WTC11 (cell line): ENCODE measurements at regions not wholly inside any gene's neighbourhood (a gene's known extent, or its start where the extent isn't known, plus 50 kb on each side); places are given as distances from the start of the nearest gene placed in this dataset.

ENCODE experiments used
- ATAC-seq: fragments of 200-7000 bp; cut with Tn5 transposase; 2 replicates; pipeline ENCODE4 v1.10.0; 2021; ENCODE audit warnings: mild to moderate bottlenecking, moderate library complexity
- CTCF ChIA-PET: fragments of 300-600 bp; sonication (Branson Sonifier 250); formaldehyde crosslinking; loops from one replicate; lab custom pipeline; 2021; ENCODE audit warnings: antibody characterized with exemption; lab: Charles Lee
- POLR2A ChIA-PET: fragments of 350-600 bp; sonication (Branson Sonifier 250); formaldehyde crosslinking; loops from one replicate; lab custom pipeline; 2021; ENCODE audit warnings: antibody characterized with exemption; lab: Charles Lee
- DNase-seq: peaks from one replicate; pipeline ENCODE4 v3.0.0; 2021; ENCODE audit warnings: low spot score
- H3K27ac Mint-ChIP-seq: 2 replicates; pipeline ENCODE4 v1.8.0; 2021; ENCODE audit warnings: mixed read lengths
- H3K27me3 Mint-ChIP-seq: 2 replicates; pipeline ENCODE4 v1.8.0; 2021; ENCODE audit warnings: low read depth, mild to moderate bottlenecking, moderate library complexity, mixed read lengths
- H3K36me3 Mint-ChIP-seq: 2 replicates; pipeline ENCODE4 v1.8.0; 2021; ENCODE audit warnings: mixed read lengths
- H3K4me1 Mint-ChIP-seq: 2 replicates; pipeline ENCODE4 v1.8.0; 2022; ENCODE audit warnings: mixed read lengths
- H3K4me3 Mint-ChIP-seq: 2 replicates; pipeline ENCODE4 v1.8.0; 2021; ENCODE audit warnings: mild to moderate bottlenecking, moderate library complexity, mixed read lengths
- H3K9me3 Mint-ChIP-seq: 2 replicates; pipeline ENCODE4 v1.8.0; 2021; ENCODE audit warnings: mixed read lengths
- AFF4 ChIP-seq: sonication (generic); formaldehyde crosslinking; IDR thresholded peaks from 2 replicates; pipeline ENCODE4 v1.8.1; 2023; ENCODE audit warnings: mild to moderate bottlenecking, missing genetic modification reagents, borderline replicate concordance
- E2F1 ChIP-seq: sonication (generic); formaldehyde crosslinking; IDR thresholded peaks from 2 replicates; pipeline ENCODE4 v1.8.0; 2022; ENCODE audit warnings: mild to moderate bottlenecking, missing genetic modification reagents
- E2F4 ChIP-seq: sonication (generic); formaldehyde crosslinking; IDR thresholded peaks from 2 replicates; pipeline ENCODE4 v1.8.1; 2022; ENCODE audit warnings: low read depth, mild to moderate bottlenecking, moderate library complexity, missing genetic modification reagents, borderline replicate concordance
- ELF4 ChIP-seq: sonication (generic); formaldehyde crosslinking; IDR thresholded peaks from 2 replicates; pipeline ENCODE4 v1.8.1; 2022; ENCODE audit warnings: low read depth, mild to moderate bottlenecking, moderate library complexity, missing genetic modification reagents
- FOXJ3 ChIP-seq: sonication (generic); formaldehyde crosslinking; IDR thresholded peaks from 2 replicates; pipeline ENCODE4 v1.9.0; 2021; ENCODE audit warnings: missing genetic modification reagents, mild to moderate bottlenecking, borderline replicate concordance
- FOXK1 ChIP-seq: sonication (generic); formaldehyde crosslinking; IDR thresholded peaks from 2 replicates; pipeline ENCODE4 v1.8.0; 2022; ENCODE audit warnings: mild to moderate bottlenecking, moderate library complexity, missing genetic modification reagents
- GRHL2 ChIP-seq: fragments of 250-450 bp; sonication (Bioruptor Pico); IDR thresholded peaks from 2 replicates; pipeline ENCODE4 v1.8.0; 2022; ENCODE audit warnings: mild to moderate bottlenecking, moderate library complexity; ENCODE audit not compliant: insufficient replicate concordance, severe bottlenecking
- MAX ChIP-seq: sonication (generic); formaldehyde crosslinking; IDR thresholded peaks from 2 replicates; pipeline ENCODE4 v1.8.0; 2022; ENCODE audit warnings: mild to moderate bottlenecking, missing genetic modification reagents
- MXD4 ChIP-seq: fragments of 250-450 bp; sonication (Bioruptor Pico); IDR thresholded peaks from 2 replicates; pipeline ENCODE4 v1.8.0; 2021; ENCODE audit warnings: mild to moderate bottlenecking, moderate library complexity, borderline replicate concordance
- NR2C2 ChIP-seq: sonication (generic); formaldehyde crosslinking; IDR thresholded peaks from 2 replicates; pipeline ENCODE4 v1.8.0; 2022; ENCODE audit warnings: mild to moderate bottlenecking, missing genetic modification reagents
- PREB ChIP-seq: sonication (generic); formaldehyde crosslinking; IDR thresholded peaks from 2 replicates; pipeline ENCODE4 v1.8.1; 2022; ENCODE audit warnings: mild to moderate bottlenecking, missing genetic modification reagents, moderate library complexity, borderline replicate concordance
- SMAD3 ChIP-seq: sonication (generic); formaldehyde crosslinking; IDR thresholded peaks from 2 replicates; pipeline ENCODE4 v1.8.0; 2022; ENCODE audit warnings: missing genetic modification reagents, mild to moderate bottlenecking, borderline replicate concordance
- SMAD4 ChIP-seq: sonication (generic); formaldehyde crosslinking; IDR thresholded peaks from 2 replicates; pipeline ENCODE4 v1.8.0; 2022; ENCODE audit warnings: mild to moderate bottlenecking, missing genetic modification reagents
- TEAD1 ChIP-seq: sonication (generic); formaldehyde crosslinking; IDR thresholded peaks from 2 replicates; pipeline ENCODE4 v1.8.0; 2022; ENCODE audit warnings: mild to moderate bottlenecking, missing genetic modification reagents
- USF2 ChIP-seq: sonication (generic); formaldehyde crosslinking; IDR thresholded peaks from 2 replicates; pipeline ENCODE4 v1.8.1; 2023; ENCODE audit warnings: mild to moderate bottlenecking, missing genetic modification reagents, moderate library complexity
- ZBTB21 ChIP-seq: sonication (generic); formaldehyde crosslinking; IDR thresholded peaks from 2 replicates; pipeline ENCODE4 v1.8.1; 2023; ENCODE audit warnings: mild to moderate bottlenecking, missing genetic modification reagents, borderline replicate concordance
- ZNF138 ChIP-seq: sonication (generic); formaldehyde crosslinking; conservative IDR thresholded peaks from 2 replicates; pipeline ENCODE4 v1.8.1; 2022; ENCODE audit warnings: mild to moderate bottlenecking, moderate library complexity, missing genetic modification reagents
- ZNF425 ChIP-seq: fragments of 250-450 bp; sonication (Bioruptor Pico); conservative IDR thresholded peaks from 2 replicates; pipeline ENCODE4 v1.9.0; 2021; ENCODE audit warnings: mild to moderate bottlenecking
- ZSCAN18 ChIP-seq: fragments of 250-450 bp; sonication (Bioruptor Pico); IDR thresholded peaks from 2 replicates; pipeline ENCODE4 v2.1.2; 2022; ENCODE audit warnings: mild to moderate bottlenecking, moderate library complexity

GRCh38 chr12:91604897-91605296 is 422.3 kb upstream of the DCN start (continued):
- TF ChIP-seq PREB (CRISPR knock-in tag) (no peak), FOXK1 (CRISPR knock-in tag) (no peak), NR2C2 (CRISPR knock-in tag) (no peak), ZNF138 (no peak)
- TF ChIP-seq, all 79 proteins: peak for 0

- Mint-ChIP-seq H3K36me3 (peaks cover 12% of the 10 kb centered on the region), H3K27me3 (no peaks in the 10 kb centered on the region), H3K4me1 (peaks cover 5% of the 10 kb centered on the region), H3K4me3 (no peak overlapping the region), H3K9me3 (peaks cover 25% of the 10 kb centered on the region), H3K27ac (no peak overlapping the region)
- CTCF ChIA-PET: interaction anchor here (1.1 to 1.3 kb wide), 2 partner anchors 25 to 222 kb away, joined by 4 to 5 read pairs; no protein-coding TSS in a partner anchor
- DNase-seq (no peak), ATAC-seq (no peak)
- POLR2A ChIA-PET: no interaction called here
- TF ChIP-seq SMAD3 (no peak), MAX (CRISPR knock-in tag) (no peak), SMAD4 (CRISPR knock-in tag) (no peak), ZBTB21 (CRISPR knock-in tag) (no peak), USF2 (CRISPR knock-in tag) (no peak), MXD4 (CRISPR knock-in tag) (no peak)
Measured at GRCh38 chr12:91603060-91603459, 420.4 kb upstream of the DCN start.

- Mint-ChIP-seq H3K9me3 (peaks cover 31% of the 10 kb centered on the region), H3K4me1 (peaks cover 5% of the 10 kb centered on the region), H3K27ac (no peak overlapping the region), H3K27me3 (no peaks in the 10 kb centered on the region), H3K36me3 (peaks cover 14% of the 10 kb centered on the region), H3K4me3 (no peak overlapping the region)
- POLR2A ChIA-PET: no interaction called here
- DNase-seq: no peak
- CTCF ChIA-PET: no interaction called here
- ATAC-seq: no peak
- TF ChIP-seq AFF4: no peak
- TF ChIP-seq GRHL2: no peak
- TF ChIP-seq FOXJ3 (CRISPR knock-in tag): no peak
- no peak for TF ChIP-seq TEAD1 (CRISPR knock-in tag)
- TF ChIP-seq E2F4 (CRISPR knock-in tag): no peak
- no peak for TF ChIP-seq ELF4 (CRISPR knock-in tag)
- TF ChIP-seq ZSCAN18 (CRISPR knock-in tag): no peak
- no peak for TF ChIP-seq ZNF425 (CRISPR knock-in tag)
- TF ChIP-seq E2F1: no peak
Measured at GRCh38 chr12:91601054-91601453, 418.4 kb upstream of the DCN start.
